ENCODE measurements at regions not wholly inside any gene's neighbourhood (a gene's known extent, or its start where the extent isn't known, plus 50 kb on each side); places are given as distances from the start of the nearest gene placed in this dataset.

- no peaks in the 10 kb centered on the region for H3K36me3 ChIP-seq
- ATAC-seq (peak in 1 of 2 donors; percentile 53), DNase-seq (no peak)
- intact Hi-C loops (cut with DNase I), result no loop called here
- peaks cover 5% of the 10 kb centered on the region for H3K4me1 ChIP-seq
- H3K9me3 ChIP-seq, result no peaks in the 10 kb centered on the region
- no peak for TF ChIP-seq CTCF (IDR thresholded peaks at IDR 0.05)
- no peak overlapping the region for H3K27ac ChIP-seq
- no peak overlapping the region for H3K4me3 ChIP-seq
- no peaks in the 10 kb centered on the region for H3K27me3 ChIP-seq (ENCODE audit: low read depth)
These were observed 90.5 kb downstream of the ICOS start for GRCh38 chr2:204027091-204027490.

- no peaks in the 10 kb centered on the region for H3K9me3 ChIP-seq
- no peaks in the 10 kb centered on the region for H3K36me3 ChIP-seq
- ATAC-seq, result no peak
These were observed 93.8 kb downstream of the ICOS start for GRCh38 chr2:204030322-204030721.

GRCh38 chr2:204031056-204031455 is 94.5 kb downstream of the ICOS start:
- Histone ChIP-seq H3K27me3 (ENCODE audit: low read depth) (no peaks in the 10 kb centered on the region), H3K36me3 (no peaks in the 10 kb centered on the region), H3K4me1 (no peaks in the 10 kb centered on the region), H3K4me3 (no peak overlapping the region), H3K27ac (no peak overlapping the region), H3K9me3 (no peaks in the 10 kb centered on the region)
- intact Hi-C loops (cut with DNase I), result no loop called here
- no peak for DNase-seq
- no peak for TF ChIP-seq CTCF (IDR thresholded peaks at IDR 0.05)
- ATAC-seq, result no peak

More at GRCh38 chr2:204030322-204030721, 93.8 kb downstream of the ICOS start:
- Histone ChIP-seq H3K4me3 (no peak overlapping the region), H3K27ac (no peak overlapping the region), H3K27me3 (ENCODE audit: low read depth) (no peaks in the 10 kb centered on the region), H3K4me1 (no peaks in the 10 kb centered on the region)
- no peak for DNase-seq
- intact Hi-C loops (cut with DNase I), result no loop called here
- TF ChIP-seq CTCF (IDR thresholded peaks at IDR 0.05), result no peak

- Histone ChIP-seq H3K4me3 (no peak overlapping the region), H3K27ac (no peak overlapping the region), H3K27me3 (ENCODE audit: low read depth) (no peaks in the 10 kb centered on the region), H3K9me3 (no peaks in the 10 kb centered on the region), H3K4me1 (no peaks in the 10 kb centered on the region), H3K36me3 (no peaks in the 10 kb centered on the region)
- TF ChIP-seq CTCF (IDR thresholded peaks at IDR 0.05), result no peak
- intact Hi-C loops (cut with DNase I), result no loop called here
- no peak for ATAC-seq
- DNase-seq, result no peak
These were observed 95.7 kb downstream of the ICOS start for GRCh38 chr2:204032301-204032700.

- Histone ChIP-seq H3K27me3 (ENCODE audit: low read depth) (no peaks in the 10 kb centered on the region), H3K4me1 (no peaks in the 10 kb centered on the region), H3K27ac (no peak overlapping the region), H3K4me3 (no peak overlapping the region), H3K36me3 (no peaks in the 10 kb centered on the region), H3K9me3 (no peaks in the 10 kb centered on the region)
- no peak for TF ChIP-seq CTCF (IDR thresholded peaks at IDR 0.05)
- ATAC-seq (no peak), DNase-seq (no peak)
- intact Hi-C loops (cut with DNase I), result no loop called here
These were observed 97.3 kb downstream of the ICOS start for GRCh38 chr2:204033611-204034495.
